GM18868 (cell line): ENCODE measurements at regions not wholly inside any gene's neighbourhood (a gene's known extent, or its start where the extent isn't known, plus 50 kb on each side); places are given as distances from the start of the nearest gene placed in this dataset.

Experiments
- ATAC-seq: cut with Tn5 transposase; IDR thresholded peaks from one replicate; pipeline ENCODE4 v1.9.1; 2021; ENCODE audit warnings: mild to moderate bottlenecking, moderate library complexity; ENCODE audit not compliant: unreplicated experiment

- no peak for ATAC-seq
Measured at GRCh38 chr3:3579658-3580057, 219.6 kb upstream of the LRRN1 start.

DNA sequence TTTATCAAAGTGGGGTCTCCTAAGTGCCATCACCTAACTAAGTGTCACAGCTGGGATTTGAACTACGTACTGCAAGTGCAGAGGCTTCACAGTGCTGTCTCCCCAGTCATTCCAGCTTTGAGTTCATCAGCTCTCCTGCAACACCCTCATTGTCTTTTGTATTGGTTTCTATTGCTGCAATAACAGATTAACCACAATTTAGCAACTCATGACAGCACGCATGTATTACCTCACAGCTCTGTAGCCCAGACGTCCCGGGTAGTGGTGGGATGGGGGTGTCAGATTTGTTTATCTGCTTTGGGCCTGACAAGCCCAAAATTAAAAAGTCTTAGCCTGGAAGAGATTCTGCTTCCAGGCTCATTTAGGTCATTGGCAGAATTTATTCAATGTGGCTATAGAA lies 220.5 kb upstream of the LRRN1 start:
- ATAC-seq: no peak

DNA sequence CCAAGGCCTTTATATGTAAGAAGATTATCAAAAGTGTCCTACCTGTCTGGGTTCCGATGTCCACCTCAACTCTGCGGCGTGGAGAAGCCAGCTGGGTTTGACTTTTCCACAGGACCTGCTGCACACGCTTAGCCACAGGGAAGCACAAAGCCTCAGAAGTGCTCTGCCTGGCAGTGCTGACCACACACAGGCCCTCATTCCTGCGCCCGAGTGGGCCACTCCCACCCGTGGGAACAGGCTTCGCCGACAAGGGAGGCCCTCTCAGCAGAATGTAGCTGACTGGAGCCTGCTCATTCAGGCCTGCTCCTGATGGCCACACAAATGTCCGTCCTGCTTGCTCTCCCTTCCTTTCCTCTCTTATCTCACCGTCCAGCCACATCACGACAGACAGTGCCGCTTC lies 221.4 kb upstream of the LRRN1 start:
- no peak for ATAC-seq

DNA sequence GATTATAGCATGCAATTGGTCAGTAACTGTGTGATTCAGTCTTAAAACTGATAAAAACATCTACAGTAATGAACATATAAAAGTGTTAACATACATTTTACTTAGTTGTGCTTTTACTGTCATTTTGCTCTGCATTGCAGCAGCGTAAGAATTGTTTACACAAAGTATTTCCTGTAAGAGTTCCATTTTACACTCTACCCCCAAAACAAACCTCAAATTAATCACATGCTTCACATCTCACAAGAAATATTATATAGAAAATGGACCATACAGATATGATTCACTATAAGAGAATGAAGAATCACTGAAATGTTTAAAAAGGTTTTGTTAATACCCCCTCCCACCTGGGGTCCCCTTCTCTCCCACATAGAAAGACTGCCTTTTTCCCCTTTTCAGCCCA lies 225.9 kb upstream of the LRRN1 start:
- no peak for ATAC-seq

DNA sequence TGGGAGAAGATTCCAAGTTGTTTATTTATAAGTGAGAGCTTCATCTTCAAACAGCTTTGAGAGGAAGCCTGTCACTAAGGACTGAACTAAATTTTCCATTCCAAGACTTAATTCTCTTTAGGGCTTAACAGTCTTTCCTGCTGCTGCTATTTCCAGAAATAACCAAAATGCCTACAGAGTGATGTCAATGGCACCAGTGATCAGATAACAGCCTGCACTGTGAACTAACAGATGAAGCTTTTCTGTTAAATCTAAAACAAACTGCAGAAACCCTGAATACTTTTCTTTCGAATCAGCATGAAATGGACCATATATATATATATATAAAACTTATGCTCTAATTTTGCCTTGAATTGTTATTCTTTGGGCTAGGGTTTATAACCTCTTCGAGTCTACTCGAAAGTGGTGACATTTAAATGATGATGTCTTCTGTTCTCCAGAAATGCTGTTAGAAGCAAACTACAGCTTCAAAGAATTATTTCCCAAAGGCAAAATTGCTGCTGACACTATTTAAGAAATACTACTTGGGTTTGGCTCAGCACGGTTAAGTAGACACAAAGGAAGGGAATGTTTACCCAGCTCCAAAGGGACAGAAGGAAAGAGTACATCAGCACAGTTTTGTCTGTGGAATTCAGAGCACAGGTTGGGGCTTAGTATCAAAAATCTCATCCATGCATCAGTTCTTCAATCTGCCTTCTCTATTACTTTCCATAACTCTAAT lies 238.5 kb upstream of the LRRN1 start:
- no peak for ATAC-seq

- ATAC-seq: no peak
Measured at GRCh38 chr3:3559786-3560185, 239.4 kb upstream of the LRRN1 start.

- ATAC-seq: no peak
Measured at GRCh38 chr3:3556078-3556477, 243.2 kb upstream of the LRRN1 start.

DNA sequence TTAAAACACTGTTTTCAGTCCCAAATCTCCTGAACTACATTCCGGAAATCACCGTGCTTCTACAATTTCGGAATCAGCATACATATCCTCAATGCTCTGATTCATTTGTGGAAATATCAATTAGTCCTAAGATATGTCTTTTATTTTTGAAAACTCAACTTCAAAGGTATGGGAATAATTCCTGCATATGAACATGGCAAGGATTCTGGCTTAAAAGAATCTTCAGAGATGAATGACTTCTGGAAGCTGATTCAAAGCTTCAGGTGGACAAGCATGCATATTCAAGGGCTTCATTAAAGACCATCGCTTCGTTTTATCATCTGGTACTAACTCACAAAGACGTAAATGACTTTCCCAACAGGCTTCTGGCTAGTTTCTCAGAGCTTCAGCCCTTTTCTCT lies 246.0 kb upstream of the LRRN1 start:
- ATAC-seq: no peak

DNA sequence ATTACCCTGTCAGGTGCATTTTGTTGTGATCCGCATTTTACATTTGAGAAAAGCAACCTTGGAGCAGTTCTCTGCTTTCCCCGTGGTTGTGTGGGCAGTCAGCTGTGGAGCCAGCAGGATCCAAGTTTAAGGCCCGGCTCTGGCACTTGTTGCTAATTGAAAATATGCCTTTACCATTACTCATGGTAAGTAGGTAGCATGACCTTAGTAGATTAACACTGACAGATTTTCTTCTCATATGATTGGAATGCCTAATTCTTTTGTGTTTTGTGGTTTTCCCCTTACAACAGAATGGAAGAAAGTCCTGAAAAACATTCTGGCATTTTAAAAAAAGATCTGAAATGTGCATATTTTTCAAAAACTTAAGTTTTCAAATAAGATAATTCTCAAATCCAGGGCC lies 246.5 kb upstream of the LRRN1 start:
- ATAC-seq: no peak

- ATAC-seq: no peak
Measured at GRCh38 chr3:3551981-3552380, 247.2 kb upstream of the LRRN1 start.

GRCh38 chr3:3545360-3545759 lies 253.9 kb upstream of the LRRN1 start:
- no peak for ATAC-seq

GRCh38 chr3:3538451-3538850 lies 260.8 kb upstream of the LRRN1 start:
- no peak for ATAC-seq

- no peak for ATAC-seq
Measured at GRCh38 chr3:3532508-3532907, 266.7 kb upstream of the LRRN1 start.

DNA sequence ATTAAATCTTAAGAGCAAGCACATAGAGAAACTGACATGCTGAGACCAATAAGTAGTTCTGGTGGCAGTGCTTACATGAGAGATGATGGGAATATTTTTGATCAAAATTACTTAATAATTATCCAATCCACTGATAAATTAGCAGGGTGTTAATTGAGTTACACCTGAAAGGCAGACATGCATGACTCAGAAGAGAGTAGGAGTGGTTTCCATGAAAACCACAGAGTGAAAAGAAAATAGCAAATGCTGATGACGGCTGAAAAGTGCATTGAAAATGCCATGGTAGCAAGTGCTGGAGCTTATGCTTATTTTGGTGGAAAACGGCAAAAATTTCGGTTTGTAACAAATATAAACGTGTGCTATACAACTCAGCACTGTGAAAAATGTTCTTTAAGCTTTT lies 267.8 kb upstream of the LRRN1 start:
- ATAC-seq: peak; percentile 55

DNA sequence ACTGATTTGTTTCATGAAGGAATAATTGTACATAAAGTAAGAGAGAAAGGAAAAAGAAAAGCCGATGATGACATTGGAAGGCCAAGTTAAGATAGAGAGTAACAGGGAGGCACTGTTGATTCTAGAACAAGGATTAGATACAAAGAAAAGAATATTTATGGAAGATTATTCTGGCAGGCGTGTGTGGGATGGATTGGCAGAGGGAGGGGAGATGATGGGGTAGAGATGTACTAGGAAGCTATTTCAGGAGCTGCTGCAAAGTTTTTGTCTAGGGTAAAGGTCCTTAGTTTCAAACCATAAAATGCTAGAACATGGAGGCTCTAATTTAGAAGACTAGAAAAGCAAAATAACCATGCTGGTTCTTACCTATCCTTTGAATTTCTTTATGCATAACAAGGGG lies 280.0 kb upstream of the LRRN1 start:
- ATAC-seq: no peak

GRCh38 chr3:3516996-3517395 lies 282.2 kb upstream of the LRRN1 start:
- no peak for ATAC-seq

- no peak for ATAC-seq
Measured at GRCh38 chr3:3516384-3516783, 282.8 kb upstream of the LRRN1 start.

- ATAC-seq: no peak
Measured at GRCh38 chr3:3509665-3510064, 289.6 kb upstream of the LRRN1 start.

DNA sequence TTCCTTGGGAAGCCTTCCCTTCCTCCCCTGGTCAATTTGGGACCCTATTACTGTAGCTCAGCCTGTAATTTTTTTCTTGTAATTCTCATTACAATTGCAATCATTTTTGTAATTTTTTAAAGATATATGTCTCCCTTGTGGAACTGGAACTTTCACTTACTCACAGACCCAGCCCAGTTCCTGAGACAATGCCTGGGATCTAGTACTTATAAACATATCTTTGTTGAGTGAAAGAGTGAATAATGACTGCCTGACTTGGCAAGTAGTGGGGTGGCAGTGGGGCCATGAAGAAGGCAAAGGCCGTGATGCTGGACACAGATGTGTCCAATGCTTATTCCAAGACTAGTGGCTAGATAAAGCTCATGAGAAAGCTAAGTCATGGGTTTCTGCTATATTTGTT lies 294.5 kb upstream of the LRRN1 start:
- ATAC-seq: no peak

- ATAC-seq: no peak
Measured at GRCh38 chr3:3503411-3503810, 295.8 kb upstream of the LRRN1 start.

- ATAC-seq: no peak
Measured at GRCh38 chr3:3499987-3500386, 299.2 kb upstream of the LRRN1 start.

GRCh38 chr3:3499012-3499562 lies 300.1 kb upstream of the LRRN1 start:
- ATAC-seq: no peak

GRCh38 chr3:3495611-3496010 lies 303.6 kb upstream of the LRRN1 start:
- no peak for ATAC-seq
